HG03442 (cell line): ENCODE measurements at regions not wholly inside any gene's neighbourhood (a gene's known extent, or its start where the extent isn't known, plus 50 kb on each side); places are given as distances from the start of the nearest gene placed in this dataset.
"Not testable (repeated sequence)": the region's sequence is repeated elsewhere in the genome, so short reads cannot be mapped to it uniquely, and the experiment has no call there.

Experiments
- ATAC-seq: cut with Tn5 transposase; IDR thresholded peaks from one replicate; pipeline ENCODE4 v1.9.1; 2021; ENCODE audit warnings: mild to moderate bottlenecking, moderate library complexity; ENCODE audit not compliant: unreplicated experiment

GRCh38 chr7:63856466-63856865 is 142.2 kb upstream of the ZNF722 start:
- not testable (repeated sequence) for ATAC-seq

- ATAC-seq: no peak
These were observed 131.5 kb upstream of the ZNF722 start for GRCh38 chr7:63867127-63867526.

GRCh38 chr7:63874242-63874641 is 124.4 kb upstream of the ZNF722 start:
- not testable (repeated sequence) for ATAC-seq

- no peak for ATAC-seq
These were observed 121.8 kb upstream of the ZNF722 start for GRCh38 chr7:63876707-63877322.

- ATAC-seq: no peak
These were observed 111.6 kb upstream of the ZNF722 start for GRCh38 chr7:63887031-63887430.

GRCh38 chr7:63899691-63900393 is 98.8 kb upstream of the ZNF722 start:
- ATAC-seq: no peak

GRCh38 chr7:63900394-63901203 is 98.0 kb upstream of the ZNF722 start:
- ATAC-seq: no peak

GRCh38 chr7:63901204-63901506 is 97.5 kb upstream of the ZNF722 start:
- not testable (repeated sequence) for ATAC-seq

GRCh38 chr7:63918986-63919385 is 79.7 kb upstream of the ZNF722 start:
- ATAC-seq: no peak

- ATAC-seq: no peak
These were observed 73.4 kb upstream of the ZNF722 start for GRCh38 chr7:63925262-63925625.

GRCh38 chr7:63925626-63926460 is 72.8 kb upstream of the ZNF722 start:
- ATAC-seq: peak; percentile 49

- no peak for ATAC-seq
These were observed 71.4 kb upstream of the ZNF722 start for GRCh38 chr7:63927261-63927660.

- ATAC-seq: no peak
These were observed 67.5 kb upstream of the ZNF722 start for GRCh38 chr7:63931057-63931600.

- no peak for ATAC-seq
These were observed 66.6 kb upstream of the ZNF722 start for GRCh38 chr7:63931985-63932577.
